B cell (primary cell): ENCODE measurements at regions not wholly inside any gene's neighbourhood (a gene's known extent, or its start where the extent isn't known, plus 50 kb on each side); places are given as distances from the start of the nearest gene placed in this dataset.

Experiments
- EZH2 ChIP-seq: IDR thresholded peaks from 2 replicates; pipeline ENCODE4 v1.6.1; 2012; ENCODE audit warnings: borderline replicate concordance, low read depth, mild to moderate bottlenecking, moderate library complexity, low read length; ENCODE audit not compliant: insufficient read depth, poor library complexity, severe bottlenecking
- TF ChIP-seq, protein P1 (sequence below): fragments of 200-600 bp; IDR thresholded peaks from one replicate; pipeline ENCODE4 v1.8.0; 2022; ENCODE audit warnings: antibody characterized with exemption, mild to moderate bottlenecking

DNA sequence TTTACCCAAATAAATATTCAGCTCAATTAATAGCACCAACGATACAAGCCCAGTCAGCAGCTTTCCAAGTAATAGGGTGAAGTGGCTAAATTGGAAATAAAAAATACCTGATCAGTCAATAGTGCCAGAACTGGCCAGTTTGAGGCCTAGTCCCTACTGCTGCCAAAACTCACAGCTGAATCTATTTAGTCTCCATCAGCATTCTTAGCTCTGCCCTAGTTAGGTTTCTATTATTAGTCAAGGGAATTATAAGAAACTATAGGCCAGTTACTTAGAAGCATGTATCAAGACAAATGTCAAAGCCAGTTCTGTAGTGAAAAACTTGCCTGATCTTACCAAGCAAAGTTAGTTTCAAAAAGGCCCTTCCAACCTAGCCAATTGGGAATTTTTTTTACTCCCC lies 146.2 kb upstream of the ZBTB20 start:
- TF ChIP-seq, protein P1, sequence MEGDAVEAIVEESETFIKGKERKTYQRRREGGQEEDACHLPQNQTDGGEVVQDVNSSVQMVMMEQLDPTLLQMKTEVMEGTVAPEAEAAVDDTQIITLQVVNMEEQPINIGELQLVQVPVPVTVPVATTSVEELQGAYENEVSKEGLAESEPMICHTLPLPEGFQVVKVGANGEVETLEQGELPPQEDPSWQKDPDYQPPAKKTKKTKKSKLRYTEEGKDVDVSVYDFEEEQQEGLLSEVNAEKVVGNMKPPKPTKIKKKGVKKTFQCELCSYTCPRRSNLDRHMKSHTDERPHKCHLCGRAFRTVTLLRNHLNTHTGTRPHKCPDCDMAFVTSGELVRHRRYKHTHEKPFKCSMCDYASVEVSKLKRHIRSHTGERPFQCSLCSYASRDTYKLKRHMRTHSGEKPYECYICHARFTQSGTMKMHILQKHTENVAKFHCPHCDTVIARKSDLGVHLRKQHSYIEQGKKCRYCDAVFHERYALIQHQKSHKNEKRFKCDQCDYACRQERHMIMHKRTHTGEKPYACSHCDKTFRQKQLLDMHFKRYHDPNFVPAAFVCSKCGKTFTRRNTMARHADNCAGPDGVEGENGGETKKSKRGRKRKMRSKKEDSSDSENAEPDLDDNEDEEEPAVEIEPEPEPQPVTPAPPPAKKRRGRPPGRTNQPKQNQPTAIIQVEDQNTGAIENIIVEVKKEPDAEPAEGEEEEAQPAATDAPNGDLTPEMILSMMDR, result no peak
- TF ChIP-seq EZH2, result no peak
